Astrocyte of the spinal cord (primary cell): ENCODE measurements at regions not wholly inside any gene's neighbourhood (a gene's known extent, or its start where the extent isn't known, plus 50 kb on each side); places are given as distances from the start of the nearest gene placed in this dataset.
"Not testable (repeated sequence)": the region's sequence is repeated elsewhere in the genome, so short reads cannot be mapped to it uniquely, and the experiment has no call there.

Experiments
- DNase-seq: peaks from one replicate; pipeline ENCODE4 v3.0.0; 2011; ENCODE audit warnings: low read depth, low spot score
- H3K4me3 ChIP-seq: 2 replicates; pipeline ENCODE4 v1.5.1; 2011; ENCODE audit warnings: low read depth, mild to moderate bottlenecking, low read length, moderate library complexity
- CTCF ChIP-seq: IDR thresholded peaks from 2 replicates; pipeline ENCODE4 v1.5.1; 2012; ENCODE audit warnings: low read depth, mild to moderate bottlenecking, low read length, inconsistent platforms
- in situ Hi-C: cut with HindIII; loops from 2 replicates; pipeline ENCODE4 v1.10.0; 2017; ENCODE audit warnings: low sequenced_read_pairs

DNA sequence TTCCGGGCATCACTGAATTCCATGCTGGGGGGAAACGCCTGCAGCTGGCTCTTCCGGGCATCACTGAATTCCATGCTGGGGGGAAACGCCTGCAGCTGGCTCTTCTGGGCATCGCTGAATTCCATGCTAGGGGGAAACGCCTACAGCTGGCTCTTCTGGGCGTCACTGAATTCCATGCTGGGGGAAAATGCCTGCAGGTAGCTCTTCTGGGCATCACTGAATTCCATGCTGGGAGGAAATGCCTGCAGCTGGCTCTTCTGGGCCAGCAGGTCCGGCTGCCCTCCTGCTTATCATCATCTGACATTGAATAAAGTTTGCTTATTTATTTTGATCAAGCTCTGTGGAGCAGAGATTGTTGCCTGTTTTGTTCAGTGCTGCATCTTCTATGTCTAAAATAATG is 355.1 kb downstream of the SMOC2 start:
- no peak for DNase-seq
- no peak overlapping the region for H3K4me3 ChIP-seq
- no peak for TF ChIP-seq CTCF
- in situ Hi-C loops = no loop called here

DNA sequence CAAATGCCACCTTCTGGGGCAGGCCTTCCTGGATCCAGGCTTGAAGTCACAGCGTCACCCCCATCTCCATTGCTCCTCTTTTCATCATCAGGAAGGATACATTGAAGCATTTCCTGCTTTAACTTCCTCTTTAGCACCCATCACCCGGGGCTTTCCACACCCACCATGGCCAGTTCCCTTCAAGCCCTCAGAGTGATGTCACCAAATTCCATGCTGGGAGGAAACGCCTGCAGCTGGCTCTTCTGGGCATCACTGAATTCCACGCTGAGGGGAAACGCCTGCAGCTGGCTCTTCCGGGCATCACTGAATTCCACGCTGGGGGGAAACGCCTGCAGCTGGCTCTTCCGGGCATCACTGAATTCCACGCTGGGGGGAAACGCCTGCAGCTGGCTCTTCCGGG is 354.6 kb downstream of the SMOC2 start:
- in situ Hi-C loops, DNase-seq, H3K4me3 ChIP-seq: not testable (repeated sequence)

GRCh38 chr6:168794491-168794890 is 353.5 kb downstream of the SMOC2 start:
- no peak for DNase-seq
- in situ Hi-C loops = no loop called here
- TF ChIP-seq CTCF = no peak
- H3K4me3 ChIP-seq = no peak overlapping the region

DNA sequence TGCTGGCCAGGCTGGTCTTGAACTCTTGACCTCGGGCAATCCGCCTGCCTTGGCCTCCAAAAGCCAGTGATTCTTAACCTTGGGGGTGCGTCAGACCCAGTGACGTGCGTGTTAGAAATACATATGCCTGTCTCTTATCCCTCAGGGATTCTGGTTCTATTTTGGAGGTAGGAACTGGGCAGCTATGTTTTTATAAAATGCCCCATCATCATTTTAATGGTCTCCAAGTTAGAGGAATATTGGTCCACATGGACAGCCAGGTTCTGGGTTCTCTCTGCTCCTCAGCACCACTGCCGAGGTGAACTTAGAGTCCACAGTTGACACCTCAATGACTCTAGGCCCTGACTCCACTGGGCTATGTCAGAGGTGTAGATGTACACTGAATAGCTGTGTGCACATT is 352.7 kb downstream of the SMOC2 start:
- in situ Hi-C loops = no loop called here
- no peak overlapping the region for H3K4me3 ChIP-seq
- no peak for DNase-seq
- TF ChIP-seq CTCF = no peak

DNA sequence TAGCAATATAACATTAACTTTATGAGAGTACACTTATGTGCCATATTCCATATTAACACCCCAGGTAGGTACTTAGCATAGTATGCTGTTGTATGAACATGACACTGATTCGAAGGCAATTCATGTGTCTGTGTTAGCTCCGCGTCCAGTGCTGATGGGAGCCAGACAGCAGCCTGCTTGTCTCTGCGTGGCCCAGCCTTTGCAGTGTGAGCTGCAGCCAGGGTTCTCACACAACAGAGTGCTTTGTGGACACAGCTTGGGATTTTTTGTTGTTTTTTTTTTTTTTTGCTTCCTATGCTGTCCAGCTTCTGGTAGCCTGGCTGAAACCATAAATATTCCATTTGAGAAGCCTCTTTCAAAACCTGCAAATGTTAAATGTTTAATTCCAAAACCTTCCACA is 350.9 kb downstream of the SMOC2 start:
- no peak for DNase-seq
- in situ Hi-C loops = no loop called here
- H3K4me3 ChIP-seq = no peak overlapping the region
- no peak for TF ChIP-seq CTCF

GRCh38 chr6:168789699-168790098 is 348.7 kb downstream of the SMOC2 start:
- no peak for TF ChIP-seq CTCF
- H3K4me3 ChIP-seq = no peak overlapping the region
- DNase-seq = no peak
- in situ Hi-C loops = no loop called here

GRCh38 chr6:168785720-168786511 is 344.9 kb downstream of the SMOC2 start:
- in situ Hi-C loops = no loop called here
- no peak overlapping the region for H3K4me3 ChIP-seq
- DNase-seq = no peak
- no peak for TF ChIP-seq CTCF
